ENCODE measurements at regions not wholly inside any gene's neighbourhood (a gene's known extent, or its start where the extent isn't known, plus 50 kb on each side); places are given as distances from the start of the nearest gene placed in this dataset.

GRCh38 chr13:91162589-91162988, 184.9 kb upstream of the MIR17HG start:
- no peak for DNase-seq
- H3K27me3 ChIP-seq, result no peaks in the 10 kb centered on the region
- 67 to 72% (median 72%) methylated on average over 1 of the region's 1 CpG for WGBS, 3 donors

GRCh38 chr13:91165758-91166157, 181.7 kb upstream of the MIR17HG start:
- Histone ChIP-seq H3K4me1 (ENCODE audit: insufficient read depth) (no peaks in the 10 kb centered on the region), H3K27ac (no peak overlapping the region), H3K36me3 (no peaks in the 10 kb centered on the region), H3K27me3 (no peaks in the 10 kb centered on the region), H3K4me3 (no peak overlapping the region), H3K9me3 (no peaks in the 10 kb centered on the region)
- no peak for TF ChIP-seq POLR2A (IDR thresholded peaks at IDR 0.05)
- no peak for TF ChIP-seq CTCF (IDR thresholded peaks at IDR 0.05)
- no peak for TF ChIP-seq EP300 (IDR thresholded peaks at IDR 0.05)
- 85 to 98% (median 96%) methylated on average over 3 of the region's 3 CpGs for WGBS, 3 donors
- intact Hi-C loops (cut with DNase I), result no loop called here
- DNase-seq, result no peak

More at GRCh38 chr13:91162589-91162988, 184.9 kb upstream of the MIR17HG start:
- H3K9me3 ChIP-seq, result no peaks in the 10 kb centered on the region
- no peaks in the 10 kb centered on the region for H3K36me3 ChIP-seq
- intact Hi-C loops (cut with DNase I), result no loop called here
- no peak overlapping the region for H3K4me3 ChIP-seq
- H3K27ac ChIP-seq, result no peak overlapping the region
- no peaks in the 10 kb centered on the region for H3K4me1 ChIP-seq (ENCODE audit: insufficient read depth)
- TF ChIP-seq CTCF (IDR thresholded peaks at IDR 0.05), result no peak
- no peak for TF ChIP-seq POLR2A (IDR thresholded peaks at IDR 0.05)
- TF ChIP-seq EP300 (IDR thresholded peaks at IDR 0.05), result no peak

GRCh38 chr13:91166714-91167511, 180.6 kb upstream of the MIR17HG start:
- no peaks in the 10 kb centered on the region for H3K9me3 ChIP-seq
- intact Hi-C loops (cut with DNase I), result no loop called here
- no peak overlapping the region for H3K4me3 ChIP-seq
- no peaks in the 10 kb centered on the region for H3K36me3 ChIP-seq
- 87 to 97% (median 95%) methylated on average over 2 of the region's 2 CpGs for WGBS, 3 donors
- H3K27ac ChIP-seq, result no peak overlapping the region
- DNase-seq, result no peak
- no peaks in the 10 kb centered on the region for H3K27me3 ChIP-seq
- TF ChIP-seq EP300 (IDR thresholded peaks at IDR 0.05) (no peak), CTCF (IDR thresholded peaks at IDR 0.05) (no peak), POLR2A (IDR thresholded peaks at IDR 0.05) (no peak)
- no peaks in the 10 kb centered on the region for H3K4me1 ChIP-seq (ENCODE audit: insufficient read depth)

GRCh38 chr13:91167706-91168385, 179.6 kb upstream of the MIR17HG start:
- H3K4me3 ChIP-seq, result no peak overlapping the region
- intact Hi-C loops (cut with DNase I), result no loop called here
- H3K36me3 ChIP-seq, result no peaks in the 10 kb centered on the region

More at GRCh38 chr13:91167706-91168385, 179.6 kb upstream of the MIR17HG start:
- no peak for DNase-seq
- H3K27me3 ChIP-seq, result no peaks in the 10 kb centered on the region
- no peaks in the 10 kb centered on the region for H3K4me1 ChIP-seq (ENCODE audit: insufficient read depth)
- WGBS, 3 donors, result 55 to 68% (median 62%) methylated on average over 4 of the region's 4 CpGs
- H3K27ac ChIP-seq, result no peak overlapping the region
- no peaks in the 10 kb centered on the region for H3K9me3 ChIP-seq
- TF ChIP-seq EP300 (IDR thresholded peaks at IDR 0.05) (no peak), POLR2A (IDR thresholded peaks at IDR 0.05) (no peak), CTCF (IDR thresholded peaks at IDR 0.05) (no peak)

Measured in ovary (tissue), 7 donors.